Gastroesophageal sphincter (tissue), 4 donors: ENCODE measurements at regions not wholly inside any gene's neighbourhood (a gene's known extent, or its start where the extent isn't known, plus 50 kb on each side); places are given as distances from the start of the nearest gene placed in this dataset.

ENCODE experiments used
- ATAC-seq: fragments of 150-250 bp; one replicate; pipeline ENCODE4 v1.9.1; 2016; ENCODE audit warnings: mild to moderate bottlenecking, moderate library complexity
- H3K27ac ChIP-seq, 4 donors: fragments of 200-600 bp; sonication (generic) in 3 of 4; 1 replicate in 3 of 4; 2 replicates in 1 of 4; pipeline ENCODE4 v1.5.1; 2016 to 2019
- H3K27me3 ChIP-seq: fragments of 200-600 bp; sonication (generic); one replicate; pipeline ENCODE4 v1.5.1; 2019
- H3K36me3 ChIP-seq, 2 donors: fragments of 200-600 bp; sonication (generic); one replicate each; pipeline ENCODE4 v1.5.1; 2019; ENCODE audit warnings: control low read depth in 1 of 2
- H3K4me1 ChIP-seq, 3 donors: fragments of 200-600 bp; sonication (generic); 1 replicate in 2 of 3; 2 replicates in 1 of 3; pipeline ENCODE4 v1.5.1; 2016 to 2019; ENCODE audit warnings: control low read depth in 2 of 3
- H3K4me3 ChIP-seq, 2 donors: fragments of 200-600 bp; sonication (generic); one replicate each; pipeline ENCODE4 v1.5.1; 2019; ENCODE audit warnings: mild to moderate bottlenecking in 1 of 2, moderate library complexity in 1 of 2
- H3K9me3 ChIP-seq, 3 donors: fragments of 200-600 bp; sonication (generic); one replicate each; pipeline ENCODE4 v1.5.1; 2017 to 2019; ENCODE audit warnings: control low read depth in 2 of 3
- EP300 ChIP-seq: sonication (generic); formaldehyde crosslinking; IDR thresholded peaks from one replicate; pipeline ENCODE4 v1.6.1; 2017; ENCODE audit warnings: antibody characterized with exemption, mild to moderate bottlenecking
- POLR2A ChIP-seq, 2 donors: fragments of 450-650 bp; IDR thresholded peaks; one replicate each; pipeline ENCODE4 v1.6.1; 2017; ENCODE audit warnings: antibody characterized with exemption in 2 of 2, mild to moderate bottlenecking in 2 of 2, moderate library complexity in 1 of 2
- POLR2AphosphoS5 ChIP-seq: sonication (generic); formaldehyde crosslinking; IDR thresholded peaks from one replicate; pipeline ENCODE4 v1.6.1; 2017; ENCODE audit warnings: antibody characterized with exemption
- WGBS, 2 donors: methylation state at CpG; one replicate each; pipeline ENCODE4 v1.1.5; 2018; ENCODE audit warnings: low coverage in 1 of 2; 5-methylcytosine and 5-hydroxymethylcytosine counted together
- TF ChIP-seq, protein P1 (sequence below), 4 experiments: fragments of 200-600 bp in 2 of 4; fragments of 450-650 bp in 2 of 4; sonication (generic) in 1 of 4; IDR thresholded peaks; one replicate each; pipeline ENCODE4 v1.5.1; 2017 to 2019; ENCODE audit warnings: antibody characterized with exemption in 4 of 4, mild to moderate bottlenecking in 2 of 4, moderate library complexity in 2 of 4

DNA sequence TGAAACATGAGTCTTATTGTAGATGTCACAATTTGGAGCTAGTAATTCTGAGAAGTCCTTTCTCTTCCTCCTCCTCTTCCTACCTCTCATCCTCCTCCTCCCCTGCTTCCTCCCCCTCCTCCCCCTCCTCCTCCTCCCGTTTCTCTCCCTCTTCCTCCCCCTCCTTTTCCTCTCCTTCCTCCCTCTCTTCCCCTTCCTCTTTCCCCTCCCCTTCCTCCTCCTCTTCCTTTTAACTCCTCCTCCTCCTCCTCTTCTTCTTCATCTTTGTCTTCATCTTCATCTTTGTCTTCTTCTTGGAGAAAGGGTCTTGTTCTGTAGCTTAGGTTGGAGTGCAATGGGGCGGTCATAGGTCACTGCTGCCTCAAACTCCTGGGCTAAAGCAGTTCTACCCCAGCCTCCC lies 161.8 kb downstream of the PCDH7 start:
- WGBS, 2 donors = 86% methylated on average over 1 of the region's 2 CpGs; no CpG with 5 or more reads in 1 of the 2 donors
- Histone ChIP-seq H3K9me3 (no peaks in the 10 kb centered on the region), H3K4me1 (peaks cover 0 to 6% (median 0%) of the 10 kb centered on the region in 3 donors), H3K27ac (no peak overlapping the region), H3K4me3 (no peak overlapping the region), H3K27me3 (no peaks in the 10 kb centered on the region), H3K36me3 (no peaks in the 10 kb centered on the region)
- ATAC-seq = no peak
- TF ChIP-seq POLR2AphosphoS5 = no peak
- TF ChIP-seq, protein P1, sequence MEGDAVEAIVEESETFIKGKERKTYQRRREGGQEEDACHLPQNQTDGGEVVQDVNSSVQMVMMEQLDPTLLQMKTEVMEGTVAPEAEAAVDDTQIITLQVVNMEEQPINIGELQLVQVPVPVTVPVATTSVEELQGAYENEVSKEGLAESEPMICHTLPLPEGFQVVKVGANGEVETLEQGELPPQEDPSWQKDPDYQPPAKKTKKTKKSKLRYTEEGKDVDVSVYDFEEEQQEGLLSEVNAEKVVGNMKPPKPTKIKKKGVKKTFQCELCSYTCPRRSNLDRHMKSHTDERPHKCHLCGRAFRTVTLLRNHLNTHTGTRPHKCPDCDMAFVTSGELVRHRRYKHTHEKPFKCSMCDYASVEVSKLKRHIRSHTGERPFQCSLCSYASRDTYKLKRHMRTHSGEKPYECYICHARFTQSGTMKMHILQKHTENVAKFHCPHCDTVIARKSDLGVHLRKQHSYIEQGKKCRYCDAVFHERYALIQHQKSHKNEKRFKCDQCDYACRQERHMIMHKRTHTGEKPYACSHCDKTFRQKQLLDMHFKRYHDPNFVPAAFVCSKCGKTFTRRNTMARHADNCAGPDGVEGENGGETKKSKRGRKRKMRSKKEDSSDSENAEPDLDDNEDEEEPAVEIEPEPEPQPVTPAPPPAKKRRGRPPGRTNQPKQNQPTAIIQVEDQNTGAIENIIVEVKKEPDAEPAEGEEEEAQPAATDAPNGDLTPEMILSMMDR (IDR thresholded peaks at IDR 0.05) = no peak
- TF ChIP-seq EP300 = no peak
- no peak for TF ChIP-seq POLR2A (IDR thresholded peaks at IDR 0.05)

DNA sequence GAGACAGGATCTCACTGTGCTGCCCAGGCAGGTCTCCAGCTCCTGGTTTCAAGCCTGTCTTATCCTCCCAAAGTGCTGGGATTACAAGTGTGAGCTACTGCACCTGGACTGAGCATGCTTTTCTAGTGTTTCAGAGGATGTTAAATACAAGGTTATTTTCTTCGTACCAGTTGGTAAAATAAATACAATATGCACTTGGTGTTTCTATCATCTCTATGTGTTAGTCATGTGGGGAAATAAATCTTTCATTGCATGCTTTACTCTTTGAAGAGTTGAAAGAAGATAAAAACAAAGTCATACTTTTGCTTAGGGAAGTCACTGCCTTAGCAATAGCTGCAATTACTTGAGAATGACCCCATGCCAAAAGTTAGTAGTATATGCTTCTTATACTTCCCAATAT lies 162.3 kb downstream of the PCDH7 start:
- Histone ChIP-seq H3K27ac (no peak overlapping the region), H3K4me1 (peaks cover 0 to 6% (median 0%) of the 10 kb centered on the region in 3 donors), H3K27me3 (no peaks in the 10 kb centered on the region), H3K36me3 (no peaks in the 10 kb centered on the region), H3K4me3 (no peak overlapping the region), H3K9me3 (no peaks in the 10 kb centered on the region)
- no peak for ATAC-seq
- TF ChIP-seq POLR2A (IDR thresholded peaks at IDR 0.05) = no peak
- TF ChIP-seq, protein P1 (IDR thresholded peaks at IDR 0.05) = no peak
- no peak for TF ChIP-seq POLR2AphosphoS5
- no peak for TF ChIP-seq EP300
- WGBS, 2 donors = 20 to 44% methylated on average over 1 of the region's 1 CpG

DNA sequence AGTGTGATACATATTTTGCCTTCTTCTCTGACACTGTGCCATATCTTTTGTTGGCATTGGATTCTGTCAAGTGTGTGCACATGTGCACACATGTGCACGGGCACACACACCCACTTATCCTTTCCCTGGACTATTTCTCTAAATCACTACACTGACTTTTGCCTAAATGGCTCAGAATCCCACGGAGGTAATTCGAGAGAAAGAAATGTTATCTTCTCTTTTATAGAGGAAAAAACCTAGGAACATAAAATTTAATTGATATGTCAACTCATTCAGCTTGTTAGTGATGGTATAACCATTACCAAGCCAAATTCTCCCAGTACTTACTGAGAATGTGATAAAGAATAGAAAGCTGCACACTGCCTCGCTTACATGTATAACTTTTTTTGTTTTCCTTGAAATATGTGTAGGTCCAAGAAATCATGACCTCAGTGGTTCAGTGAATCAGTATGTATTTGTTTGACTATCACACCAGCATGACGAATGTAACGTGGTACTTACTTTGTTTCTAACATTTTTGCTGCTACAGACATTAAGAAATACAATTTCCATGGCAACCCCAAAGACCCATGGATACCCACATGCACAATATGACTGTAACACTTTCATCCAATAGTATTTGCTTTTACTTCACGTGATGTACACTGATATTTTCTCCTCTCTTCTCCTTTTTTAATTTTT lies 163.0 kb downstream of the PCDH7 start:
- WGBS, 2 donors = 87 to 91% methylated on average over 6 to 7 of the region's 7 CpGs
- ATAC-seq = no peak
- H3K4me3 ChIP-seq = no peak overlapping the region
- peaks cover 0 to 6% (median 0%) of the 10 kb centered on the region in 3 donors for H3K4me1 ChIP-seq
- H3K27me3 ChIP-seq = no peaks in the 10 kb centered on the region
- TF ChIP-seq POLR2AphosphoS5 (no peak), EP300 (no peak), POLR2A (IDR thresholded peaks at IDR 0.05) (no peak)
- TF ChIP-seq, protein P1 (IDR thresholded peaks at IDR 0.05) = no peak
- no peaks in the 10 kb centered on the region for H3K9me3 ChIP-seq
- H3K27ac ChIP-seq = no peak overlapping the region
- no peaks in the 10 kb centered on the region for H3K36me3 ChIP-seq

DNA sequence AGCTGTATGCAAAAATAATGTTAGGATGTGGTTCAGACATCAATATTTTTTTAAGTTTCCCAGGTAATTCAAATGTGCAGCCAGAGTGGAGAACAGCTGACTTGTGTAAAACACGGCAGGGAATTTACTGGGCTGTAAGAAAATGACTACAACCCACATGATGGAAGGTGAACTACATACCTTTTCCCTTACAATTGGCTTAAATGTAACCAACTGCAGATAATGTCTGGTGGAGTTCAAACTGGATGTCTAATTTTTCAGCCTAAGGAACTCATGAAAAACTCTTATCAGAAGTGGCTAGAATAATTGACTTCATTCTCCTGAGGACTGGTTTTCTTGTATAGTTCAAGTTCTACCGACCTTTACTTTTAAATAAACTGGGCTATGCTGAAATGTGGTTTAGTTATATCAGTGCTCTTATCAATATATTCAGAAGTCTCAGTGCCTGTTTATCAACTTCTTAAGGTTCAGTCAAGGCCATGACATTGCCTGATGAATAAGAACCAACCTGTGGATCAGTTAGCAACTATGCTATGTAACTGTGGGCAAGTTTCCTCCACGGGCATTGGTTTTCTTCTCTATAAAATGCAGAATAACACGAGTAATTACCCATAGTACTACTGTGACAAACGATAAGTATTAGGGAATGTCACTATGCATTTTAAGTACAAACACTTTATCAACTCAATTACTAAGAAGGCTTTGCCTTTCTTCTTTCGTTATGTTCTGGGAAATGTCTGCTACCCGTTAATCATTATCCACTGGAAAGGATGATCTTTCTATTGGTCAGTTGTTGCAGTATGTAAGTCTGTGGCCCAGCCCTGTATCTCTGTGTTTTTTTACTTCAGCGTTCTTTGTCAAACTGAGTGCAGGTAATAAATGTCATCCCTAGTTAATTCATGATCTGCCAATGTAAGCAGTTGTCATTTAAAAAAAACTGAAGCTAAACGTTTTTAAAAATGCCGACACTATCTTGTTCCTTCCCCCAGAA lies 181.6 kb downstream of the PCDH7 start:
- Histone ChIP-seq H3K4me1 (peaks cover 0 to 22% (median 0%) of the 10 kb centered on the region in 3 donors), H3K27me3 (no peaks in the 10 kb centered on the region), H3K9me3 (no peaks in the 10 kb centered on the region), H3K4me3 (no peak overlapping the region), H3K27ac (no peak overlapping the region), H3K36me3 (no peaks in the 10 kb centered on the region)
- no peak for ATAC-seq
- TF ChIP-seq POLR2A (IDR thresholded peaks at IDR 0.05) = no peak
- TF ChIP-seq, protein P1 (IDR thresholded peaks at IDR 0.05) = no peak
- WGBS, 2 donors = 53 to 56% methylated on average over 10 of the region's 10 CpGs
